Mucosa of descending colon (tissue), 3 donors: ENCODE measurements at regions not wholly inside any gene's neighbourhood (a gene's known extent, or its start where the extent isn't known, plus 50 kb on each side); places are given as distances from the start of the nearest gene placed in this dataset.

Source experiments
- ATAC-seq: fragments of 200-7000 bp; cut with Tn5 transposase; one replicate; pipeline ENCODE4 v1.9.1; 2020; ENCODE audit warnings: mild to moderate bottlenecking, moderate library complexity
- DNase-seq, 3 donors: peaks; one replicate each; pipeline ENCODE4 v3.0.0-alpha.2; 2020
- H3K36me3 ChIP-seq: fragments of 200-600 bp; one replicate; pipeline ENCODE4 v1.8.0; 2021; ENCODE audit warnings: low read depth, mild to moderate bottlenecking
- H3K4me1 ChIP-seq: fragments of 200-600 bp; one replicate; pipeline ENCODE4 v1.8.0; 2021; ENCODE audit warnings: low read depth, mild to moderate bottlenecking
- H3K4me3 ChIP-seq: fragments of 200-600 bp; one replicate; pipeline ENCODE4 v1.8.0; 2021; ENCODE audit warnings: mild to moderate bottlenecking
- H3K9me3 ChIP-seq: fragments of 200-600 bp; one replicate; pipeline ENCODE4 v1.8.0; 2021; ENCODE audit warnings: mild to moderate bottlenecking
- CTCF ChIP-seq: fragments of 200-600 bp; IDR thresholded peaks from one replicate; pipeline ENCODE4 v1.8.0; 2022; ENCODE audit warnings: antibody characterized with exemption, mild to moderate bottlenecking
- intact Hi-C, 2 donors: fragments of 100-400 bp; cut with DNase I in 1 of 2; cut with micrococcal nuclease in 1 of 2; formaldehyde crosslinking; loops; one replicate each; pipeline versions ENCODE4 v1.11.0 to v1.11.1; 2022; cut with DNase I, micrococcal nuclease
- donor health status: DM: no; HTN: no; CAD: no; lungs with moderate emphysema.
- donor health status: DM: no; HTN: no; CAD: no.
- donor health status: DM: no; HTN: yes; CAD: no.

- Histone ChIP-seq H3K36me3 (no peaks in the 10 kb centered on the region), H3K9me3 (no peaks in the 10 kb centered on the region), H3K4me1 (no peaks in the 10 kb centered on the region), H3K4me3 (no peak overlapping the region)
- TF ChIP-seq CTCF, result no peak
- DNase-seq (no peak), ATAC-seq (no peak)
- intact Hi-C loops, result no loop called here
These were observed 63.6 kb upstream of the NGF start for GRCh38 chr1:115401676-115402075.

DNA sequence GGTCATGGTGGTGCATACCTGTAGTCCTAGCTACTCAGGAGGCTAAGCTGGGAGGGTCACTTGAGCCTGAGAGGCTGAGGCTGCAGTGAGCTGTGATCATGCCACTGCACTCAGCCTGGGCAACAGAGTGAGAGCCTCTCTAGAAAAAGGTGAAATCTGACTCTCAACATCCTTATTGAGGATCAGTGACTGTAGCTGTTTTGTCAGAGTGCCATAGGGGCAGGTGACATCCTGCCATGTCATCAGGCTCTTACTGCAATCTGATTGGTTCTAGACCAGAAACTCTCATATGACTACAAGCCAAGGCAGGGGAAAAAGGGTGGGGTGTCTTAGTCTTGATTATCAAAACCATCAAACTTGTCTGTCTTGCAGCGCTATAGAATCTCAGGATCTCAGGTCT lies 62.8 kb upstream of the NGF start:
- no peak for TF ChIP-seq CTCF
- Histone ChIP-seq H3K4me3 (no peak overlapping the region), H3K9me3 (no peaks in the 10 kb centered on the region), H3K36me3 (no peaks in the 10 kb centered on the region), H3K4me1 (no peaks in the 10 kb centered on the region)
- ATAC-seq, result no peak
- DNase-seq, result no peak
- intact Hi-C loops, result no loop called here

DNA sequence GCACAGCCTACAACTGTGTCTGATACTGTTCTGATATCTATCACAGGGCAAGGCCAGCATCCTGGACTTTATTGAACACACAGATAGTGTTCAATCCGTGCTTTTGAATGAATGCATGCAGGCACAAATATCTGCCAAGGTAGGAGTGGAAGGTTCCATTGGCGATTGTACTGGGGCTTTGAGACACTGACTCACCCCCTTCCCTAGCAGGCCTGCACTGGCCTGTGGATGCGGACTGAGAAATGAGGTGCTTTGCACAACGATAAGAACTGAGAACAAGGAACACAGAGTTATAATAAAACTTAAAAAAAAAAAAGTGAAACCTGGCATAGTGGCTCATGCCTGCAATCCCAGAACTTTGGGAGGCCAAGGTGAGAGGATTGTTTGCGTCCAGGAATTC lies 62.4 kb upstream of the NGF start:
- ATAC-seq, result no peak
- intact Hi-C loops, result no loop called here
- Histone ChIP-seq H3K4me3 (no peak overlapping the region), H3K9me3 (no peaks in the 10 kb centered on the region), H3K36me3 (no peaks in the 10 kb centered on the region), H3K4me1 (no peaks in the 10 kb centered on the region)
- no peak for DNase-seq
- TF ChIP-seq CTCF, result no peak

- H3K36me3 ChIP-seq, result no peaks in the 10 kb centered on the region
- H3K9me3 ChIP-seq, result no peaks in the 10 kb centered on the region
- TF ChIP-seq CTCF, result no peak
- no peak for DNase-seq
- intact Hi-C loops, result no loop called here
- ATAC-seq, result no peak
- H3K4me1 ChIP-seq, result no peaks in the 10 kb centered on the region
- H3K4me3 ChIP-seq, result no peak overlapping the region
These were observed 60.7 kb upstream of the NGF start for GRCh38 chr1:115398745-115399144.
